ENCODE measurements at regions not wholly inside any gene's neighbourhood (a gene's known extent, or its start where the extent isn't known, plus 50 kb on each side); places are given as distances from the start of the nearest gene placed in this dataset.
"Not testable (repeated sequence)": the region's sequence is repeated elsewhere in the genome, so short reads cannot be mapped to it uniquely, and the experiment has no call there.

DNA sequence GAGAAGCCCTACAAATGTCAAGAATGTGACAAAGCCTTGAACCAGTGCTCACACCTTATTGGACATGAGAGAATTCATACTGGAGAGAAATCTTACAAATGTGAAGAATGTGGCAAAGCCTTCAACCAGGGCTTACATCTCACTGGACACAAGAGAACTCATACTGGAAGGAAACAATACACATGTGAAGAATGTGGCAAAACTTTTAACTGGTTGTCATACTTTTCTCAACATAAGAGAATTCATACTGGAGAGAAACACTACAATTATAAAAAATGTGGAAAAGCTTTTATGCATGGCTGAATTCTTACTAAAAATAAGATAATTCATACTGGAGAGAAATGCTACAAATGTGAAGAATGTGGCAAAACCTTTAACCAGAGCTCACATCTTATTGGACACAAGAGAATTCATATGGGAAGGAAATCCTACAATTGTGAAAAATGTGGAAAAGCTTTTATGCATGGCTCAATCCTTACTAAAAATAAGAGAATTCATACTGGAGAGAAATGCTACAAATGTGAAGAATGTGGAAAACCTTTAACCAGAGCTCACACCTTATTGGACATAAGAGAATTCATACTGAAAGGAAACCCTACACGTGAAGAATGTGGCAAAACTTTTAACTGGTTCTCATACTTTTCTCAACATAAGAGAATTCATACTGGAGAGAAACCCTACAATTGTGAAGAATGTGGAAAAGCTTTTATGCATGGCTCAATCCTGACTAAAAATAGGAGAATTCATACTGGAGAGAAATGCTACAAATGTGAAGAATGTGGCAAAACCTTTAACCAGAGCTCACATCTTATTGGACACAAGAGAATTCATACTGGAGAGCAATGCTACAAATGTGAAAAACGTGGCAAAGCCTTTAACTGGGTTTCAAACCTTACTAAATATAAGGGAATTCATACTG is 350.6 kb upstream of the NUPR2 start:
- DNase-seq (ENCODE audit: low read depth) = not testable (repeated sequence)

GRCh38 chr7:56449762-56450161 is 333.5 kb upstream of the NUPR2 start:
- DNase-seq (ENCODE audit: low read depth) = no peak

GRCh38 chr7:56447864-56448693 is 331.9 kb upstream of the NUPR2 start:
- DNase-seq (ENCODE audit: low read depth) = no peak

DNA sequence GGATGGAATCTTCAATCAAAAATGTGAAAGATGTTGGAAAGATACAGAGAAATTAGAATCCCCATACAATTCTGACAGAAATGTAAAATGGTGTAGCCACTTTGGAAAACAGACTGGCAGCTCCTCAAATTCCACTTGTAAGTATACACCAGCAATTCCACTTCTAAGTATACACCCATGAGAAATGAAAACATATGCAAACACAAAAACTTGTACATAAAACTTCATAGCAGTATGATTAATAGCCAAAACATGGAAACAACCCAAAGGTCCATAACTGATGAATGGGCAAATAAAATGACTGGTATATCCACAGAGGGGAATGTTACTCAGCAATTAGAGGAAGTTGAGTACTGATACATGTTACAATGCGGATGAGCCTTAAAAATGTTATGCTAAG is 304.3 kb upstream of the NUPR2 start:
- not testable (repeated sequence) for DNase-seq (ENCODE audit: low read depth)

GRCh38 chr7:56375173-56375572 is 259.0 kb upstream of the NUPR2 start:
- no peak for DNase-seq (ENCODE audit: low read depth)

- not testable (repeated sequence) for DNase-seq (ENCODE audit: low read depth)
Observed at GRCh38 chr7:56374666-56375065, 258.4 kb upstream of the NUPR2 start.

GRCh38 chr7:56373314-56373713 is 257.1 kb upstream of the NUPR2 start:
- DNase-seq (ENCODE audit: low read depth) = not testable (repeated sequence)

- peak; percentile 7 for DNase-seq (ENCODE audit: low read depth)
Observed at GRCh38 chr7:56371792-56372191, 255.6 kb upstream of the NUPR2 start.

DNA sequence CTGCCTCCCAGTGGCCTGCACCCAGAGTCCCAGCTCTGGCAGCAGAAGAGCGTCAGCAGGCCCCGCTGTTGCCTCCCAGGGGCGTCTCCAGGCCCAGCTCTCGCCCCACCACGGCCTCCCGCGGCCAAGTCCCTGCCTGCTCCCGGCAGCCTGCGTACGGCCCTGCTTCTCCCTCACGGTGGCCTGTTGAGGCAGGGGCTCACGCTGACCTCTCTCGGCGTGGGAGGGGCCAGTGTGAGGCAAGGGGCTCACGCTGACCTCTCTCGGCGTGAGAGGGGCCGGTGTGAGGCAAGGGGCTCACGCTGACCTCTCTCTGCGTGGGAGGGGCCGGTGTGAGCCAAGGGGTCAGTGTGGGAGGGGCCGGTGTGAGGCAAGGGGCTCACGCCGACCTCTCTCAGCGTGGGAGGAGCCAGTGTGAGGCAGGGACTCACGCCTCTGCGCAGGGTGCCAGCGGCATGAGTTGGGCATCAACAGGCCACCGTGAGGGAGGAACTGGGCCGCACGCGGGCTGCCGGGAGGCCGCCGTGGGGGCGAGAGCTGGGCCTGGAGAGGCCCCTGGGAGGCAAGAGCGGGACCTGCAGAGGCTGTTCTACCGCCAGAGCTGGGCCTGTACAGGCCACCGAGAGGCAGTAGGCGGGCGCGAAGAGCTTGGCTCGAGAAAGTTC is 254.1 kb upstream of the NUPR2 start:
- not testable (repeated sequence) for DNase-seq (ENCODE audit: low read depth)

- DNase-seq (ENCODE audit: low read depth) = not testable (repeated sequence)
Observed at GRCh38 chr7:56367914-56368313, 251.7 kb upstream of the NUPR2 start.

DNA sequence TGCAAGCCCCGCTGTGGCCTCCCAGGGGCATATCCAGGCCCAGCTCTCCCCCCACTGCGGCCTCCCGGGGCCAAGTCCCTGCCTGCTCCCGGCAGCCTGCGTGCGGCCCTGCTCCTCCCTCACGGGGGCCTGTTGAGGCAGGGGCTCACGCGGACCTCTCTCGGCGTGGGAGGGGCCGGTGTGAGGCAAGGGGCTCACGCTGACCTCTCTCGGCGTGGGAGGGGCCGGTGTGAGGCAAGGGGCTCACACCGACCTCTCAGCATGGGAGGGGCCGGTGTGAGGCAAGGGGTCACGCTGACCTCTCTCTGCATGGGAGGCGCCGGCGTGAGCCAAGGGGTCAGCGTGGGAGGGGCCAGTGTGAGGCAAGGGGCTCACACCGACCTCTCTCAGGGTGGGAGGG is 251.2 kb upstream of the NUPR2 start:
- DNase-seq (ENCODE audit: low read depth) = not testable (repeated sequence)

GRCh38 chr7:56366701-56367100 is 250.5 kb upstream of the NUPR2 start:
- DNase-seq (ENCODE audit: low read depth) = not testable (repeated sequence)

- not testable (repeated sequence) for DNase-seq (ENCODE audit: low read depth)
Observed at GRCh38 chr7:56352576-56352975, 236.4 kb upstream of the NUPR2 start.

DNA sequence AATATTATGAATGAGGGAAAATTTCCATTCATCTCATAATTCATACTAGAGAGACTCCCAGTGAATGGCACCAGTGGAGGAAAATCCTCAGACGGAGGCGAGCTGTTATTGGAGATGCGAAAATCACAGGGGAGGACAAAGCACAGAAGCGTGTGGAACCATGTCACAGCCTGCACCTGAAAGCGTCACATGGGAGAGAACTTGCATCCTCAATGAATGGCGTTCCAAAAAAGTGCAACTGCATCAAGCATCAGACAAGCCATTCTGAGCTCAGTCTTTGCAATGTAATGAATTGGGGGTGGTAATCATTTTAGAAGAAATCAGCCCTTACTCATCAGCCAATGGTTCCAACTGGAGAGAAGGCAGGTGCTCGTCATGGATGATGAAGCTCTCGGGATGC is 235.0 kb upstream of the NUPR2 start:
- DNase-seq (ENCODE audit: low read depth) = not testable (repeated sequence)

- not testable (repeated sequence) for DNase-seq (ENCODE audit: low read depth)
Observed at GRCh38 chr7:56348311-56348710, 232.1 kb upstream of the NUPR2 start.

GRCh38 chr7:56328327-56328726 is 212.1 kb upstream of the NUPR2 start:
- not testable (repeated sequence) for DNase-seq (ENCODE audit: low read depth)

DNA sequence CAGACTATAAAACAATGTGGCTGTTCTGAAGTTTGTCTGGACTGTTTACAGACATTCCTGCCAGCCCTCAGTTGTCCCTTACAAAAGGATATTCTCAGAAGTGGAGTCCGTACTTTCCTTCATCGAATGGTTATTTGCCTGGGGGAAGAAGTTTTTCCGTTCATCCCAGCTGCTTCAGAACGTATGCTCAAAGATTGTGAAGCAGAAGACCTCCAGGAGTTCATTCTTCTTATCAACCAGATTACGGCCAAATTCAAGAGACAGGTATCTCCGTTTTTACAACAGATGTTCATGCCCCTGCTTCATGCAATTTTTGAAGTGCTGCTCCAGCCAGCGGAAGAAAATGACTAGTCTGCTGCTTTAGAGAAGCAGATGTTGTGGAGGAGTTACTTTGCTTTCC is 174.3 kb upstream of the NUPR2 start:
- DNase-seq (ENCODE audit: low read depth) = no peak

DNA sequence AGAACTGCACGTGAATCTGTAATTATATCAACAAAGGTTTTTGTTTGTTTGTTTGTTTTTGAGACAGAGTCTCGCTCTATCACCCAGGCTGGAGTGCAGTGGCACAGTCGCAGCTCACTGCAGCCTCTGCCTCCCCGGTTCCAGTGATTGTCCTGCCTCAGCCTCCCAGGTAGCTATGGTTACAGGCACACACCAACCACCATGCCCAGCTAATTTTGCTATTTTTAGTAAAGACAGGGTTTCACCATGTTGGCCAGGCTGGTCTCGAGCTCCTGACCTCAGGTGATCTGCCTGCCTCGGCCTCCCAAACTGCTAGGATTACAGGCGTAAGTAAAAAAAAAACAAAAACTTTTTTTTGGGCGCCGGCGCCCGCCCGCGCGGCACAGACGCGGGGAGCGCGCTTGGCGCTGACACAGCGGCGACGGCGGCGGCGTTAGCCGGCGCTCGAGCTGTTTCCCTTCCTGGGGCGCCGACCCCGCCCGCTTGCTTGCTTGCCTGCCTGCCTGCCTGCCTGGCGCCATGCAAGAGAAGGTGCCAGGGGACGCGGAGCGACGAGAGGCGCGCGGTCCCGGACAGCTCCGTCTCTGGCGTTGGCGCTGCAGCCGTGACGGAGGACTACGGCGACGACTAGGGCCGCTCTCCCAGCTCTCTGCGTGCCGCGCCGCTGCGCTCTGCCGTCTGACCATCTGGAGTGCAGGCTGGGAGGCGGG is 171.4 kb upstream of the NUPR2 start:
- no peak for DNase-seq (ENCODE audit: low read depth)

GRCh38 chr7:56256108-56256507 is 139.9 kb upstream of the NUPR2 start:
- no peak for DNase-seq (ENCODE audit: low read depth)

DNA sequence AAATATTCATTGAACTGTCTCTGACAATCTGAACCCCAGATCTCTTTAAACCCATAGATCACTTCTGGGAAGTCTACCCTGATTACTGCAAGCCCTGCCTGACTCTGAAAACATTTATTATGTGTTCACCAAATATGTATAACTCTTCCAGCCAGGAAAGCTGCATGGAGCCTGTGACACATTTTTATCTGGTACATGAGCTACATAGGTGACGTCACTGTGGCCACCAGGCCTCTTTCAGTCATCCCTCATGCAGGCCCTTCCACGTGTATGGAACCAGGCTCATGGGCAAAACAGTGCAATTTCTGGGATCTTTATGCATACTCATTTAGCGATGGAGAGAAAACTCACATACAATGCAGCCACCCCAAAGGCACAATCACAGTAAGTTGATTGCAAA is 133.9 kb upstream of the NUPR2 start:
- no peak for DNase-seq (ENCODE audit: low read depth)

- DNase-seq (ENCODE audit: low read depth) = no peak
Observed at GRCh38 chr7:56229631-56230030, 113.4 kb upstream of the NUPR2 start.

DNA sequence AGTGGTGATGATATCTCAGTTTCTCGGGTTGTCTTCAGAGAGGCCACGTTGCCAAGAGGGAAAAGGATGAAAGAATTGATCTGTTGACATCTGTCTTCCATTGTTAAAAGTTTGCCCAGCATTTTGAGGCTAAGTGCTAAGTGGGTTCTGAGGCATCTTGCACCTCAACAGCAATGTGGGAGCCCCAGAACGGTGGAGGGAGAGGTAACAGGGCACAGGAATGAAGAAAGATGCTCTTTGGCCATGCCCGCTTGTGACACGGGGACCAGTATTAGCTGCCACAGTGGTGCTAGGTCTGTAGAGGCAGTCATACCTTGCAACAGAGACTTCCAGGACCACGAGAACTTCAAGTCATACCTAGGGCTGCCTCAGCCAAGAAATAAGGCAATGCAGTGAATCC is 106.6 kb upstream of the NUPR2 start:
- no peak for DNase-seq (ENCODE audit: low read depth)

Measured in stimulated activated CD4-positive, alpha-beta T cell treated with anti-CD3 and anti-CD28 coated beads, Interleukin-2, amount 100 ng/mL, for 4 hours (primary cell).